ENCODE measurements at regions not wholly inside any gene's neighbourhood (a gene's known extent, or its start where the extent isn't known, plus 50 kb on each side); places are given as distances from the start of the nearest gene placed in this dataset.

DNA sequence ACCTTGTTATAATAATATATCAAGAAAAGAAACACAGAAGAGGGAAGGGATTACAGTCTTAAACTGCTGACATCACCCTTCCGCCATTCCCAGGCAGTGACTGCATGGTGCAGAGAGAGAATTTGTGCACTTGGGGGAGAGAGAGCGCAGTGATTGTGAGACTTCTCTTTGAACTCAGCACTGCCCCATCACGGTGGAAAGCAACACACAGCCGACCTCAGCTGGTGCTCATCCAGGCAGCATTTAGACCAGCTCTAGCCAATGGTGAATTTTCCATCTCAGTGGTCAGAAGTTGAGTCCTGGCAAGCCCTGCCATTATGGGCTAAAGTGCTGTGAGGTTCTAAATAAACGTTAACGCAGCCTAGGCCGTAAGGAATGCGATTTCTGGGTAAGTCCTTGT lies 1681.5 kb downstream of the EFNB2 start:
- TF ChIP-seq, protein P1, sequence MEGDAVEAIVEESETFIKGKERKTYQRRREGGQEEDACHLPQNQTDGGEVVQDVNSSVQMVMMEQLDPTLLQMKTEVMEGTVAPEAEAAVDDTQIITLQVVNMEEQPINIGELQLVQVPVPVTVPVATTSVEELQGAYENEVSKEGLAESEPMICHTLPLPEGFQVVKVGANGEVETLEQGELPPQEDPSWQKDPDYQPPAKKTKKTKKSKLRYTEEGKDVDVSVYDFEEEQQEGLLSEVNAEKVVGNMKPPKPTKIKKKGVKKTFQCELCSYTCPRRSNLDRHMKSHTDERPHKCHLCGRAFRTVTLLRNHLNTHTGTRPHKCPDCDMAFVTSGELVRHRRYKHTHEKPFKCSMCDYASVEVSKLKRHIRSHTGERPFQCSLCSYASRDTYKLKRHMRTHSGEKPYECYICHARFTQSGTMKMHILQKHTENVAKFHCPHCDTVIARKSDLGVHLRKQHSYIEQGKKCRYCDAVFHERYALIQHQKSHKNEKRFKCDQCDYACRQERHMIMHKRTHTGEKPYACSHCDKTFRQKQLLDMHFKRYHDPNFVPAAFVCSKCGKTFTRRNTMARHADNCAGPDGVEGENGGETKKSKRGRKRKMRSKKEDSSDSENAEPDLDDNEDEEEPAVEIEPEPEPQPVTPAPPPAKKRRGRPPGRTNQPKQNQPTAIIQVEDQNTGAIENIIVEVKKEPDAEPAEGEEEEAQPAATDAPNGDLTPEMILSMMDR (conservative IDR thresholded peaks at IDR 0.05; ENCODE audit: low read depth, low read length), result no peak
- no peak for TF ChIP-seq EZH2phosphoT487 (IDR thresholded peaks at IDR 0.05; ENCODE audit: borderline replicate concordance, low read length)
